K562 (cell line): ENCODE measurements at regions not wholly inside any gene's neighbourhood (a gene's known extent, or its start where the extent isn't known, plus 50 kb on each side); places are given as distances from the start of the nearest gene placed in this dataset.

ENCODE experiments used
- CREB1 ChIP-seq, 2 experiments: sonication (generic) in 1 of 2; formaldehyde crosslinking in 1 of 2; IDR thresholded peaks; 2 replicates each; pipeline versions ENCODE4 v1.6.1 to v1.8.0; 2012 to 2022; ENCODE audit warnings: inconsistent platforms in 1 of 2, mild to moderate bottlenecking in 1 of 2, missing genetic modification reagents in 1 of 2, moderate library complexity in 1 of 2
- CTCF ChIP-seq, 3 experiments: IDR thresholded peaks in 2 of 3; conservative IDR thresholded peaks in 1 of 3; 2 replicates each; pipeline ENCODE4 v1.5.1; 2011 to 2012; ENCODE audit warnings: low read length in 3 of 3, mild to moderate bottlenecking in 3 of 3, control low read depth in 2 of 3, improper control_type of control experiment in 1 of 3, inconsistent platforms in 1 of 3, low read depth in 1 of 3, mixed read lengths in 1 of 3, moderate library complexity in 1 of 3; ENCODE audit not compliant: insufficient read depth in 2 of 3
- FOXO4 ChIP-seq: fragments of 450-650 bp; formaldehyde crosslinking; IDR thresholded peaks from 2 replicates; pipeline ENCODE4 v1.4.0; 2020; ENCODE audit warnings: mild to moderate bottlenecking, moderate library complexity
- MAFK ChIP-seq: IDR thresholded peaks from 2 replicates; pipeline ENCODE4 v1.6.1; 2011; ENCODE audit warnings: low read length, improper control_type of control experiment
- NRF1 ChIP-seq, 2 experiments: fragments of 450-650 bp; IDR thresholded peaks in 1 of 2; conservative IDR thresholded peaks in 1 of 2; 2 replicates each; pipeline ENCODE4 v1.6.1; 2014; ENCODE audit warnings: mild to moderate bottlenecking in 2 of 2
- POLR2AphosphoS5 ChIP-seq: IDR thresholded peaks from 2 replicates; pipeline ENCODE4 v1.6.1; 2011; ENCODE audit warnings: mild to moderate bottlenecking, low read depth, low read length, moderate library complexity; ENCODE audit not compliant: control insufficient read depth, insufficient read depth

GRCh38 chr2:208854717-208855116 is 448.1 kb downstream of the PTH2R start:
- no peak for TF ChIP-seq MAFK
- TF ChIP-seq POLR2AphosphoS5: no peak
- TF ChIP-seq CREB1 (IDR thresholded peaks at IDR 0.05): no peak
- no peak for TF ChIP-seq CREB1 (CRISPR knock-in tag; IDR thresholded peaks at IDR 0.05)
- TF ChIP-seq CTCF (IDR thresholded peaks at IDR 0.05 in 2 of 3, conservative IDR thresholded peaks at IDR 0.05 in 1 of 3; ENCODE audit: insufficient read depth in 2 of 3, low read depth in 1 of 3, low read length in 3 of 3): no peak
- TF ChIP-seq FOXO4 (CRISPR knock-in tag): no peak
- TF ChIP-seq NRF1 (conservative IDR thresholded peaks at IDR 0.05 in 1 of 2, IDR thresholded peaks at IDR 0.05 in 1 of 2): no peak
